GM23338 (cell line): ENCODE measurements at regions not wholly inside any gene's neighbourhood (a gene's known extent, or its start where the extent isn't known, plus 50 kb on each side); places are given as distances from the start of the nearest gene placed in this dataset.

ENCODE experiments used
- ATAC-seq: fragments of 200-7000 bp; cut with Tn5 transposase; 3 replicates; pipeline ENCODE4 v1.9.1; 2020
- DNase-seq: peaks from one replicate; pipeline ENCODE4 v3.0.0-alpha.2; 2015; ENCODE audit warnings: low spot score
- H2AFZ ChIP-seq: fragments of 200-600 bp; sonication (generic); 2 replicates; pipeline ENCODE4 v1.8.0; 2016; ENCODE audit warnings: antibody characterized with exemption, mild to moderate bottlenecking, moderate library complexity
- H3F3A ChIP-seq: fragments of 200-600 bp; sonication (generic); replicated peaks from 2 replicates; pipeline ENCODE4 v1.8.0; 2017; ENCODE audit warnings: antibody characterized with exemption, mixed run types, low read depth
- H3K27ac ChIP-seq: fragments of 200-600 bp; sonication (generic); 2 replicates; pipeline ENCODE4 v1.6.1; 2016; ENCODE audit warnings: low read depth
- H3K27me3 ChIP-seq: fragments of 200-600 bp; sonication (generic); 2 replicates; pipeline ENCODE4 v1.8.0; 2016; ENCODE audit warnings: mild to moderate bottlenecking, mixed run types, moderate library complexity; ENCODE audit not compliant: insufficient read depth
- H3K36me3 ChIP-seq: fragments of 200-600 bp; sonication (generic); 2 replicates; pipeline ENCODE4 v1.8.0; 2016; ENCODE audit warnings: mild to moderate bottlenecking; ENCODE audit not compliant: insufficient read depth
- H3K4me1 ChIP-seq: fragments of 200-600 bp; sonication (generic); 2 replicates; pipeline ENCODE4 v1.8.0; 2016; ENCODE audit warnings: mild to moderate bottlenecking, moderate library complexity; ENCODE audit not compliant: insufficient read depth
- H3K4me2 ChIP-seq: fragments of 200-600 bp; sonication (generic); 2 replicates; pipeline ENCODE4 v1.7.1; 2017; ENCODE audit warnings: mixed run types
- H3K4me3 ChIP-seq: fragments of 200-600 bp; sonication (generic); 2 replicates; pipeline ENCODE4 v1.6.1; 2016; ENCODE audit warnings: mixed run types
- H3K79me2 ChIP-seq: fragments of 200-600 bp; sonication (generic); replicated peaks from 2 replicates; pipeline ENCODE4 v1.8.0; 2017; ENCODE audit warnings: mild to moderate bottlenecking; ENCODE audit not compliant: insufficient read depth
- H3K9me2 ChIP-seq: fragments of 200-600 bp; sonication (generic); 2 replicates; pipeline ENCODE4 v1.8.0; 2017; ENCODE audit not compliant: insufficient read depth
- H4K20me1 ChIP-seq: fragments of 200-600 bp; sonication (generic); replicated peaks from 2 replicates; pipeline ENCODE4 v1.8.0; 2017; ENCODE audit warnings: mild to moderate bottlenecking; ENCODE audit not compliant: insufficient read depth
- H3K27ac Mint-ChIP-seq: 2 replicates; pipeline ENCODE4 v1.8.0; 2020; ENCODE audit warnings: inconsistent platforms, mild to moderate bottlenecking, moderate library complexity, mixed read lengths
- H3K27me3 Mint-ChIP-seq: 3 replicates; pipeline ENCODE4 v1.8.0; 2022; ENCODE audit warnings: low read depth, mild to moderate bottlenecking, moderate library complexity, mixed read lengths, inconsistent platforms; ENCODE audit not compliant: insufficient read depth, poor library complexity
- H3K36me3 Mint-ChIP-seq: 3 replicates; pipeline ENCODE4 v1.8.0; 2021; ENCODE audit warnings: low read depth, mild to moderate bottlenecking, inconsistent platforms, moderate library complexity, mixed read lengths
- H3K4me1 Mint-ChIP-seq: 3 replicates; pipeline ENCODE4 v1.8.0; 2020; ENCODE audit warnings: mild to moderate bottlenecking, inconsistent platforms, mixed read lengths
- H3K4me3 Mint-ChIP-seq: 3 replicates; pipeline ENCODE4 v1.8.0; 2021; ENCODE audit warnings: moderate library complexity, mild to moderate bottlenecking, inconsistent platforms, mixed read lengths
- H3K9me3 Mint-ChIP-seq: 3 replicates; pipeline ENCODE4 v1.8.0; 2020; ENCODE audit warnings: moderate library complexity, mild to moderate bottlenecking, inconsistent platforms, mixed read lengths
- ETS1 ChIP-seq: IDR thresholded peaks from 2 replicates; pipeline ENCODE4 v1.6.1; 2016; ENCODE audit warnings: antibody characterized with exemption
- JUNB ChIP-seq: IDR thresholded peaks from one replicate; pipeline ENCODE4 v1.6.1; 2016; ENCODE audit warnings: antibody characterized with exemption; ENCODE audit not compliant: unreplicated experiment
- NANOG ChIP-seq: IDR thresholded peaks from 2 replicates; pipeline ENCODE4 v1.6.1; 2016; ENCODE audit warnings: antibody characterized with exemption, borderline replicate concordance
- REST ChIP-seq: IDR thresholded peaks from one replicate; pipeline ENCODE4 v1.6.1; 2018; ENCODE audit warnings: antibody characterized with exemption; ENCODE audit not compliant: unreplicated experiment
- STAT1 ChIP-seq: IDR thresholded peaks from one replicate; pipeline ENCODE4 v1.6.1; 2016; ENCODE audit warnings: antibody characterized with exemption; ENCODE audit not compliant: unreplicated experiment
- ZNF114 ChIP-seq: fragments of 250-450 bp; sonication (Bioruptor Pico); IDR thresholded peaks from 2 replicates; pipeline ENCODE4 v1.5.0; 2020; ENCODE audit warnings: mild to moderate bottlenecking, moderate library complexity
- ZNF462 ChIP-seq: fragments of 250-450 bp; sonication (Bioruptor Pico); IDR thresholded peaks from 2 replicates; pipeline ENCODE4 v1.5.0; 2020; ENCODE audit warnings: mild to moderate bottlenecking, moderate library complexity

- no peaks in the 10 kb centered on the region for H3K27me3 ChIP-seq
- DNase-seq (no peak), ATAC-seq (no peak)
- Mint-ChIP-seq H3K36me3 (peaks cover 2% of the 10 kb centered on the region; the same call in 2 of the 3 replicates), H3K9me3 (peaks cover 3% of the 10 kb centered on the region; the same call in 1 of the 3 replicates), H3K4me1 (peaks cover 19% of the 10 kb centered on the region), H3K27me3 (peaks cover 2% of the 10 kb centered on the region), H3K4me3 (no peak overlapping the region), H3K27ac (no peak overlapping the region)
- peaks cover 13% of the 10 kb centered on the region; the same call in 1 of the 2 replicates for H3K9me2 ChIP-seq
- H3K79me2 ChIP-seq, result no peaks in the 10 kb centered on the region
- H3K4me2 ChIP-seq, result no peak overlapping the region
- H3K36me3 ChIP-seq, result no peaks in the 10 kb centered on the region
- H2AFZ ChIP-seq, result no peak overlapping the region
- H3F3A ChIP-seq, result no peaks in the 10 kb centered on the region
- no peaks in the 10 kb centered on the region for H4K20me1 ChIP-seq
- H3K4me1 ChIP-seq, result peaks cover 17% of the 10 kb centered on the region; the same call in 1 of the 2 replicates
- H3K27ac ChIP-seq, result no peak overlapping the region
- no peak overlapping the region for H3K4me3 ChIP-seq
- TF ChIP-seq ETS1 (no peak), ZNF462 (no peak), NANOG (no peak), ZNF114 (no peak)
Measured at GRCh38 chr5:63124266-63124665, 545.6 kb downstream of the LRRC70 start.

DNA sequence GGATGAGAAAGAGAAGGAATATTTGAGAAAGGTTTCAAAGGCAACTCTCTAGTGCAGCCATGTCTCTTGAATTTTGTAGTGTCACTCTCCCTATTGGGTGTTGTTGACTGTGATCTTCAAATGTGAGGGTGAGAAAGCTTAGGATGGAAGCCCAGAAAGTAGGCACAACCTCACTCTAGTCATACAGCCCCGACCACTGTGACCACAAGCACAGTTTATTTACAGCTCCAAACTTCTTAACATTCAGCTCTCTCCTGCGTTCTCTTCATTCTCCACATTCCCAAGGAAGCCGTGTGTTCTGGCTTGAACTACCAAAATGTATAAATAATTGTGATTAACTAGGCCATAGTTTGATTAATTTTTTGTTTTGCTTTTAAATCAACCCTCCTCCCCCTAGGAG is 542.9 kb downstream of the LRRC70 start:
- Histone ChIP-seq H3F3A (no peaks in the 10 kb centered on the region), H3K36me3 (no peaks in the 10 kb centered on the region), H3K79me2 (no peaks in the 10 kb centered on the region), H3K27me3 (no peaks in the 10 kb centered on the region), H3K4me2 (no peak overlapping the region), H2AFZ (no peak overlapping the region), H3K9me2 (peaks cover 10% of the 10 kb centered on the region; the same call in 1 of the 2 replicates), H4K20me1 (no peaks in the 10 kb centered on the region), H3K4me3 (no peak overlapping the region), H3K4me1 (no peaks in the 10 kb centered on the region), H3K27ac (no peak overlapping the region)
- Mint-ChIP-seq H3K36me3 (peaks cover 2% of the 10 kb centered on the region; the same call in 2 of the 3 replicates), H3K27me3 (peaks cover 2% of the 10 kb centered on the region), H3K4me1 (peaks cover 6% of the 10 kb centered on the region; the same call in 2 of the 3 replicates), H3K4me3 (no peak overlapping the region), H3K27ac (no peak overlapping the region), H3K9me3 (peaks cover 3% of the 10 kb centered on the region; the same call in 1 of the 3 replicates)
- DNase-seq (no peak), ATAC-seq (no peak)
- TF ChIP-seq REST (no peak), STAT1 (no peak), JUNB (no peak)
